ENCODE measurements at regions not wholly inside any gene's neighbourhood (a gene's known extent, or its start where the extent isn't known, plus 50 kb on each side); places are given as distances from the start of the nearest gene placed in this dataset.

DNA sequence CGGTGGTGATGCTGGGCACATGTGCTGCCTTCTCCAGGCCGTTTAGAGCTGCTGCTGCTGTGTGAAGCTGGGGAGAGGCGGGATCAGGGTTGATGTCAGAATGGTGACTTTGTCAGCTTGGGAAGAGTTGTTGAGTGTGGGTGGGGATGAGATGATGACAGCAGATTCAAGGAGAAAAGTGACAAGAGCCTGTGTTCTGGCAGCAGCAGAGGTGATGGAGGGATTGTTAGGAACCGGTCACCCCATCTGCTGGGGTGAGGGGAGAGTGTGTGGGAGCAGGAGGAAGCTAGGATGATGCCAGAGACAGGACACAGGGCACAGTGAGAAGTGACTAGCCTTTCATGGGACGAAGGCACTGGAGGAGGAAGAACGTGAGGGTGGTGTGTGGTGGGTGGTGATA is 345.5 kb downstream of the RNF144A start:
- Histone ChIP-seq H3K36me3 (no peaks in the 10 kb centered on the region), H3K9me3 (no peaks in the 10 kb centered on the region), H3K27ac (no peak overlapping the region), H3K4me3 (no peak overlapping the region), H3K4me1 (no peaks in the 10 kb centered on the region), H3K27me3 (no peaks in the 10 kb centered on the region)
- WGBS, 4 donors, result 32 to 39% (median 36%) methylated on average over 6 of the region's 6 CpGs
- no peak for TF ChIP-seq POLR2A (IDR thresholded peaks at IDR 0.05)
- TF ChIP-seq, protein P1, sequence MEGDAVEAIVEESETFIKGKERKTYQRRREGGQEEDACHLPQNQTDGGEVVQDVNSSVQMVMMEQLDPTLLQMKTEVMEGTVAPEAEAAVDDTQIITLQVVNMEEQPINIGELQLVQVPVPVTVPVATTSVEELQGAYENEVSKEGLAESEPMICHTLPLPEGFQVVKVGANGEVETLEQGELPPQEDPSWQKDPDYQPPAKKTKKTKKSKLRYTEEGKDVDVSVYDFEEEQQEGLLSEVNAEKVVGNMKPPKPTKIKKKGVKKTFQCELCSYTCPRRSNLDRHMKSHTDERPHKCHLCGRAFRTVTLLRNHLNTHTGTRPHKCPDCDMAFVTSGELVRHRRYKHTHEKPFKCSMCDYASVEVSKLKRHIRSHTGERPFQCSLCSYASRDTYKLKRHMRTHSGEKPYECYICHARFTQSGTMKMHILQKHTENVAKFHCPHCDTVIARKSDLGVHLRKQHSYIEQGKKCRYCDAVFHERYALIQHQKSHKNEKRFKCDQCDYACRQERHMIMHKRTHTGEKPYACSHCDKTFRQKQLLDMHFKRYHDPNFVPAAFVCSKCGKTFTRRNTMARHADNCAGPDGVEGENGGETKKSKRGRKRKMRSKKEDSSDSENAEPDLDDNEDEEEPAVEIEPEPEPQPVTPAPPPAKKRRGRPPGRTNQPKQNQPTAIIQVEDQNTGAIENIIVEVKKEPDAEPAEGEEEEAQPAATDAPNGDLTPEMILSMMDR (IDR thresholded peaks at IDR 0.05), result no peak
- peak in 1 of 4 donors; percentile 14 for ATAC-seq
- no peak for DNase-seq
- intact Hi-C loops (cut with DNase I), result no loop called here

DNA sequence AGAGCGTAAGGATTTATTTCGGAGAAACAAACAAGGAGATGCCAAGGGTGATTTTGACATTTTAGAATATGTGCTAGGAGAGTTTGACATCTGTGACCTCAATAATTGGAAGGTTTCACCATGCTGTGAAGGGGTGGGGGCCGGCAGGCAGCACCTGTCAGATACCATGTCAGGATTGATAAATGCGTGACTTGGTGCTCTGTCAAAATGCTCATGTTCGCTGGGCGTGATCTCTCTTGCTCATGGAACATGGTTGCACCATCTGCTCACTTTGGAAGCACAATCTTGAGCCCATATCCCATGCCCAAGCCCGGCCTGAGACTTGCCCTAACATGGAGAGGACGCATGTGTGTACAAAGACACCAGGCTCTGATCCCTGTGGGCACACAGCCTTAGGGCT is 347.6 kb downstream of the RNF144A start:
- TF ChIP-seq, protein P1 (IDR thresholded peaks at IDR 0.05), result no peak
- TF ChIP-seq POLR2A (IDR thresholded peaks at IDR 0.05), result no peak
- Histone ChIP-seq H3K4me3 (no peak overlapping the region), H3K4me1 (no peaks in the 10 kb centered on the region), H3K27me3 (peaks cover 0 to 11% (median 0%) of the 10 kb centered on the region in 9 donors), H3K27ac (no peak overlapping the region), H3K9me3 (no peaks in the 10 kb centered on the region), H3K36me3 (no peaks in the 10 kb centered on the region)
- DNase-seq (no peak), ATAC-seq (no peak)
- 92 to 96% (median 95%) methylated on average over 8 of the region's 8 CpGs for WGBS, 4 donors
- intact Hi-C loops (cut with DNase I), result no loop called here

DNA sequence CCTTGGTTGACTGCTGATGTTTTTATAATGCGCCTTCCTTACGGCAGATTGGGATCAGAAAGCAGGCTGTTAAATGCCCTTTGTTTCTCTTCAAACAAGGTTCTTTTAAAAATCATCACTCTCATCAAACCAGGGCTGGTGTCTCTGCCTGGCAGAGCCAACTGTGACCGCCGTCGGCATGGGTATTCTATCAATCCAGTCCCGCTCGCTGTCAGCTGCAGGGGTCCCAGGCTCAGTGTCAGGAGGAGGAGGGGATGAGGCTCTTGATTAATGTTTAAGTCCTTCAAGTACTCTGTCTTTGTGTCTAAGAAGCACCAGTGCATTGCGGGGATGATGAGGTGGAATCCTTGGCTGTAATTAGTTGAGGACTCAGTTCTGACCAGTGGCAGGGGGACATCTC is 348.1 kb downstream of the RNF144A start:
- H3K27me3 ChIP-seq, result peaks cover 0 to 11% (median 0%) of the 10 kb centered on the region in 9 donors
- no peaks in the 10 kb centered on the region for H3K4me1 ChIP-seq
- WGBS, 4 donors, result 81 to 87% (median 86%) methylated on average over 5 to 8 of the region's 8 CpGs
- no peak for ATAC-seq
- TF ChIP-seq, protein P1 (IDR thresholded peaks at IDR 0.05), result no peak
- no peak for TF ChIP-seq POLR2A (IDR thresholded peaks at IDR 0.05)
- no peak for DNase-seq
- H3K27ac ChIP-seq, result no peak overlapping the region
- no peaks in the 10 kb centered on the region for H3K9me3 ChIP-seq
- no peaks in the 10 kb centered on the region for H3K36me3 ChIP-seq
- intact Hi-C loops (cut with DNase I), result no loop called here
- no peak overlapping the region for H3K4me3 ChIP-seq

DNA sequence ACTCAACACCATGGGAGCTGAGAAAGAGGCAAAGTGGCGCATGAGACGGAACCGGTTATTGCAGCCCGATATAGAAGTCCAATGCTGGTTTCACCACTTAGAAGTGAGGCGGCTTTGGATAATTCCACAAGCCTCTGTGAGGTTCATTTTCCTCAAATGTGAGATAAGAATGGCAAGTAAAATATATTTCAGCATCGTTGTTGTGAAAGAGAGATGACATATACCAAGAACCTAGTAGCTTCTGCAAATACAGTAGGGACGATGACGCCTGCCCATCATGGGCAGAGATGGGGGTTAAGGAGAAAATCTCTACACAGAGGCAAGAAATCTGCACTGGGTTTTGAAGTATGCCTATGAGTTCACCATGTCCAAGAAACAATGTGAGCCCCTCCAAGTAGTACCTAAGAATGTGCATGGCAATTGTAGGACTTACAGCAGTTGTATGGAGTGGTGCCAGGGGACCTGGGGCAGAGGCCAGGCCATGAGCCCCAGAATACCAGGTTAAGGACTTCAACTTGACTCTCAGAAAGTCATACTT is 352.0 kb downstream of the RNF144A start:
- no peaks in the 10 kb centered on the region for H3K4me1 ChIP-seq
- H3K9me3 ChIP-seq, result no peaks in the 10 kb centered on the region
- intact Hi-C loops (cut with DNase I), result no loop called here
- DNase-seq (no peak), ATAC-seq (no peak)
- H3K4me3 ChIP-seq, result no peak overlapping the region
- H3K27ac ChIP-seq, result no peak overlapping the region
- peaks cover 0 to 11% (median 0%) of the 10 kb centered on the region in 9 donors for H3K27me3 ChIP-seq
- TF ChIP-seq POLR2A (IDR thresholded peaks at IDR 0.05), result no peak
- TF ChIP-seq, protein P1 (IDR thresholded peaks at IDR 0.05), result no peak
- no peaks in the 10 kb centered on the region for H3K36me3 ChIP-seq
- WGBS, 4 donors, result 93 to 97% (median 94%) methylated on average over 8 of the region's 8 CpGs

Data from heart left ventricle (tissue), 16 donors.